ENCODE measurements at regions not wholly inside any gene's neighbourhood (a gene's known extent, or its start where the extent isn't known, plus 50 kb on each side); places are given as distances from the start of the nearest gene placed in this dataset.

GRCh38 chr9:107738789-107739188 is 249.2 kb upstream of the KLF4 start:
- no peak for TF ChIP-seq CTCF (IDR thresholded peaks at IDR 0.05)

GRCh38 chr9:107737987-107738743 is 248.6 kb upstream of the KLF4 start:
- no peak for TF ChIP-seq CTCF (IDR thresholded peaks at IDR 0.05)

GRCh38 chr9:107737610-107737986 is 248.0 kb upstream of the KLF4 start:
- TF ChIP-seq CTCF (IDR thresholded peaks at IDR 0.05), result no peak

GRCh38 chr9:107735821-107736220 is 246.3 kb upstream of the KLF4 start:
- TF ChIP-seq CTCF (IDR thresholded peaks at IDR 0.05), result no peak

- no peak for TF ChIP-seq CTCF (IDR thresholded peaks at IDR 0.05)
Measured at GRCh38 chr9:107734256-107735013, 244.9 kb upstream of the KLF4 start.

- TF ChIP-seq CTCF (IDR thresholded peaks at IDR 0.05), result no peak
Measured at GRCh38 chr9:107733523-107733894, 243.9 kb upstream of the KLF4 start.

- no peak for TF ChIP-seq CTCF (IDR thresholded peaks at IDR 0.05)
Measured at GRCh38 chr9:107732781-107733522, 243.4 kb upstream of the KLF4 start.

Data from LNCAP (cell line).